Stimulated activated memory B cell treated with anti-CD40 and anti-IgM and Interleukin-4, amounts not matched to agents 10 μg/mL and 1 μg/mL and 100 μg/mL, for 72 hours (primary cell): ENCODE measurements at regions not wholly inside any gene's neighbourhood (a gene's known extent, or its start where the extent isn't known, plus 50 kb on each side); places are given as distances from the start of the nearest gene placed in this dataset.
"Not testable (repeated sequence)": the region's sequence is repeated elsewhere in the genome, so short reads cannot be mapped to it uniquely, and the experiment has no call there.

ENCODE experiments used
- ATAC-seq: fragments of 150-1000 bp; cut with Tn5 transposase; 2 replicates; pipeline ENCODE4 v1.10.0; 2021
- H3K27ac Mint-ChIP-seq: one replicate; pipeline ENCODE4 v1.8.0; 2022; ENCODE audit warnings: mild to moderate bottlenecking, mixed read lengths
- H3K27me3 Mint-ChIP-seq: one replicate; pipeline ENCODE4 v1.8.0; 2022; ENCODE audit warnings: mixed read lengths
- H3K36me3 Mint-ChIP-seq: one replicate; pipeline ENCODE4 v1.8.0; 2022; ENCODE audit warnings: mixed read lengths
- H3K4me1 Mint-ChIP-seq: one replicate; pipeline ENCODE4 v1.8.0; 2022; ENCODE audit warnings: mixed read lengths
- H3K4me3 Mint-ChIP-seq: one replicate; pipeline ENCODE4 v1.8.0; 2022; ENCODE audit warnings: mild to moderate bottlenecking, moderate library complexity, mixed read lengths
- H3K9me3 Mint-ChIP-seq: one replicate; pipeline ENCODE4 v1.8.0; 2022; ENCODE audit warnings: mixed read lengths

GRCh38 chr4:122100508-122100907, 51.6 kb upstream of the BLTP1 start:
- Mint-ChIP-seq H3K4me1 (no peaks in the 10 kb centered on the region), H3K27ac (no peak overlapping the region), H3K27me3 (peaks cover 31% of the 10 kb centered on the region), H3K36me3 (no peaks in the 10 kb centered on the region), H3K4me3 (no peak overlapping the region), H3K9me3 (peaks cover 2% of the 10 kb centered on the region)
- no peak for ATAC-seq

GRCh38 chr4:122099896-122100295, 52.2 kb upstream of the BLTP1 start:
- Mint-ChIP-seq H3K9me3 (peaks cover 5% of the 10 kb centered on the region), H3K27ac (no peak overlapping the region), H3K36me3 (no peaks in the 10 kb centered on the region), H3K4me1 (no peaks in the 10 kb centered on the region), H3K4me3 (no peak overlapping the region), H3K27me3 (peaks cover 31% of the 10 kb centered on the region)
- no peak for ATAC-seq

- H3K4me1 Mint-ChIP-seq = no peaks in the 10 kb centered on the region
- H3K9me3 Mint-ChIP-seq = peaks cover 5% of the 10 kb centered on the region
- no peak overlapping the region for H3K27ac Mint-ChIP-seq
- no peaks in the 10 kb centered on the region for H3K36me3 Mint-ChIP-seq
- peaks cover 34% of the 10 kb centered on the region for H3K27me3 Mint-ChIP-seq
- no peak for ATAC-seq
- H3K4me3 Mint-ChIP-seq = no peak overlapping the region
Measured at GRCh38 chr4:122091836-122092405, 60.2 kb upstream of the BLTP1 start.

GRCh38 chr4:122091397-122091796, 60.7 kb upstream of the BLTP1 start:
- no peak overlapping the region for H3K27ac Mint-ChIP-seq
- no peak overlapping the region for H3K4me3 Mint-ChIP-seq
- no peaks in the 10 kb centered on the region for H3K4me1 Mint-ChIP-seq
- no peaks in the 10 kb centered on the region for H3K36me3 Mint-ChIP-seq
- H3K27me3 Mint-ChIP-seq = peaks cover 29% of the 10 kb centered on the region
- no peak for ATAC-seq
- peaks cover 5% of the 10 kb centered on the region for H3K9me3 Mint-ChIP-seq

GRCh38 chr4:122090989-122091388, 61.1 kb upstream of the BLTP1 start:
- H3K4me1 Mint-ChIP-seq = no peaks in the 10 kb centered on the region
- H3K27ac Mint-ChIP-seq = no peak overlapping the region
- no peaks in the 10 kb centered on the region for H3K36me3 Mint-ChIP-seq
- no peak overlapping the region for H3K4me3 Mint-ChIP-seq
- peaks cover 5% of the 10 kb centered on the region for H3K9me3 Mint-ChIP-seq
- no peak for ATAC-seq
- peaks cover 25% of the 10 kb centered on the region for H3K27me3 Mint-ChIP-seq

- peaks cover 12% of the 10 kb centered on the region for H3K27me3 Mint-ChIP-seq
- no peaks in the 10 kb centered on the region for H3K36me3 Mint-ChIP-seq
- no peaks in the 10 kb centered on the region for H3K4me1 Mint-ChIP-seq
- ATAC-seq = no peak
- H3K9me3 Mint-ChIP-seq = no peaks in the 10 kb centered on the region
- H3K27ac Mint-ChIP-seq = no peak overlapping the region
- no peak overlapping the region for H3K4me3 Mint-ChIP-seq
Measured at GRCh38 chr4:122086338-122087065, 65.6 kb upstream of the BLTP1 start.

GRCh38 chr4:122083989-122084388, 68.1 kb upstream of the BLTP1 start:
- no peaks in the 10 kb centered on the region for H3K9me3 Mint-ChIP-seq
- H3K36me3 Mint-ChIP-seq = no peaks in the 10 kb centered on the region
- no peak for ATAC-seq
- H3K4me3 Mint-ChIP-seq = no peak overlapping the region
- H3K27me3 Mint-ChIP-seq = peaks cover 5% of the 10 kb centered on the region
- H3K4me1 Mint-ChIP-seq = no peaks in the 10 kb centered on the region
- no peak overlapping the region for H3K27ac Mint-ChIP-seq

GRCh38 chr4:122083351-122083750, 68.8 kb upstream of the BLTP1 start:
- Mint-ChIP-seq H3K36me3 (no peaks in the 10 kb centered on the region), H3K4me1 (no peaks in the 10 kb centered on the region), H3K27ac (no peak overlapping the region), H3K4me3 (no peak overlapping the region), H3K27me3 (no peaks in the 10 kb centered on the region), H3K9me3 (no peaks in the 10 kb centered on the region)
- no peak for ATAC-seq

- no peak overlapping the region for H3K27ac Mint-ChIP-seq
- no peaks in the 10 kb centered on the region for H3K9me3 Mint-ChIP-seq
- ATAC-seq = no peak
- no peaks in the 10 kb centered on the region for H3K4me1 Mint-ChIP-seq
- H3K27me3 Mint-ChIP-seq = no peaks in the 10 kb centered on the region
- H3K36me3 Mint-ChIP-seq = no peaks in the 10 kb centered on the region
- H3K4me3 Mint-ChIP-seq = no peak overlapping the region
Measured at GRCh38 chr4:122082661-122083060, 69.5 kb upstream of the BLTP1 start.

- H3K4me1 Mint-ChIP-seq, H3K36me3 Mint-ChIP-seq, ATAC-seq, H3K9me3 Mint-ChIP-seq, H3K4me3 Mint-ChIP-seq, H3K27ac Mint-ChIP-seq: not testable (repeated sequence)
- H3K27me3 Mint-ChIP-seq = peaks cover 12% of the 10 kb centered on the region
Measured at GRCh38 chr4:122077653-122078052, 74.5 kb upstream of the BLTP1 start.

- H3K27ac Mint-ChIP-seq, ATAC-seq, H3K4me3 Mint-ChIP-seq, H3K36me3 Mint-ChIP-seq, H3K9me3 Mint-ChIP-seq, H3K4me1 Mint-ChIP-seq: not testable (repeated sequence)
- H3K27me3 Mint-ChIP-seq = peaks cover 12% of the 10 kb centered on the region
Measured at GRCh38 chr4:122076835-122077234, 75.3 kb upstream of the BLTP1 start.

GRCh38 chr4:122073615-122074014, 78.5 kb upstream of the BLTP1 start:
- H3K27ac Mint-ChIP-seq = no peak overlapping the region
- no peak overlapping the region for H3K4me3 Mint-ChIP-seq
- no peaks in the 10 kb centered on the region for H3K9me3 Mint-ChIP-seq
- ATAC-seq = no peak
- no peaks in the 10 kb centered on the region for H3K36me3 Mint-ChIP-seq
- H3K27me3 Mint-ChIP-seq = peaks cover 12% of the 10 kb centered on the region
- no peaks in the 10 kb centered on the region for H3K4me1 Mint-ChIP-seq

- no peaks in the 10 kb centered on the region for H3K36me3 Mint-ChIP-seq
- no peaks in the 10 kb centered on the region for H3K9me3 Mint-ChIP-seq
- no peak overlapping the region for H3K27ac Mint-ChIP-seq
- H3K27me3 Mint-ChIP-seq = no peaks in the 10 kb centered on the region
- no peak overlapping the region for H3K4me3 Mint-ChIP-seq
- no peak for ATAC-seq
- no peaks in the 10 kb centered on the region for H3K4me1 Mint-ChIP-seq
Measured at GRCh38 chr4:122065915-122066314, 86.2 kb upstream of the BLTP1 start.

GRCh38 chr4:122065149-122065548, 87.0 kb upstream of the BLTP1 start:
- no peaks in the 10 kb centered on the region for H3K4me1 Mint-ChIP-seq
- H3K27me3 Mint-ChIP-seq = no peaks in the 10 kb centered on the region
- no peaks in the 10 kb centered on the region for H3K9me3 Mint-ChIP-seq
- H3K4me3 Mint-ChIP-seq = no peak overlapping the region
- ATAC-seq = no peak
- H3K36me3 Mint-ChIP-seq = no peaks in the 10 kb centered on the region
- no peak overlapping the region for H3K27ac Mint-ChIP-seq

- H3K27me3 Mint-ChIP-seq = no peaks in the 10 kb centered on the region
- no peaks in the 10 kb centered on the region for H3K36me3 Mint-ChIP-seq
- H3K9me3 Mint-ChIP-seq = no peaks in the 10 kb centered on the region
- H3K4me1 Mint-ChIP-seq = no peaks in the 10 kb centered on the region
- H3K27ac Mint-ChIP-seq = no peak overlapping the region
- H3K4me3 Mint-ChIP-seq = no peak overlapping the region
- ATAC-seq = no peak
Measured at GRCh38 chr4:122053186-122053585, 98.9 kb upstream of the BLTP1 start.

GRCh38 chr4:122052677-122053076, 99.5 kb upstream of the BLTP1 start:
- ATAC-seq = no peak
- Mint-ChIP-seq H3K27ac (no peak overlapping the region), H3K36me3 (no peaks in the 10 kb centered on the region), H3K9me3 (no peaks in the 10 kb centered on the region), H3K4me1 (no peaks in the 10 kb centered on the region), H3K27me3 (no peaks in the 10 kb centered on the region), H3K4me3 (no peak overlapping the region)
